ENCODE measurements at regions not wholly inside any gene's neighbourhood (a gene's known extent, or its start where the extent isn't known, plus 50 kb on each side); places are given as distances from the start of the nearest gene placed in this dataset.
"Not testable (repeated sequence)": the region's sequence is repeated elsewhere in the genome, so short reads cannot be mapped to it uniquely, and the experiment has no call there.

GRCh38 chr12:31820832-31821231, 92.0 kb upstream of the AMN1 start:
- no peak for DNase-seq (ENCODE audit: low spot score)

- DNase-seq (ENCODE audit: low spot score) = no peak
These were observed 90.6 kb upstream of the AMN1 start for GRCh38 chr12:31819427-31819826.

- DNase-seq (ENCODE audit: low spot score) = no peak
These were observed 89.9 kb upstream of the AMN1 start for GRCh38 chr12:31818623-31819268.

- DNase-seq (ENCODE audit: low spot score) = no peak
These were observed 88.3 kb upstream of the AMN1 start for GRCh38 chr12:31817120-31817519.

- no peak for DNase-seq (ENCODE audit: low spot score)
These were observed 86.3 kb upstream of the AMN1 start for GRCh38 chr12:31815096-31815495.

- peak; percentile 6 for DNase-seq (ENCODE audit: low spot score)
These were observed 84.5 kb upstream of the AMN1 start for GRCh38 chr12:31813305-31813704.

GRCh38 chr12:31807773-31808097, 78.9 kb upstream of the AMN1 start:
- DNase-seq (ENCODE audit: low spot score) = no peak

GRCh38 chr12:31807081-31807772, 78.4 kb upstream of the AMN1 start:
- DNase-seq (ENCODE audit: low spot score) = not testable (repeated sequence)

GRCh38 chr12:31805681-31806080, 76.9 kb upstream of the AMN1 start:
- DNase-seq (ENCODE audit: low spot score) = not testable (repeated sequence)

- DNase-seq (ENCODE audit: low spot score) = not testable (repeated sequence)
These were observed 75.9 kb upstream of the AMN1 start for GRCh38 chr12:31804707-31805106.

- DNase-seq (ENCODE audit: low spot score) = no peak
These were observed 75.3 kb upstream of the AMN1 start for GRCh38 chr12:31804185-31804504.

- no peak for DNase-seq (ENCODE audit: low spot score)
These were observed 74.7 kb upstream of the AMN1 start for GRCh38 chr12:31803306-31804184.

GRCh38 chr12:31801872-31802271, 73.1 kb upstream of the AMN1 start:
- no peak for DNase-seq (ENCODE audit: low spot score)

- DNase-seq (ENCODE audit: low spot score) = no peak
These were observed 68.5 kb upstream of the AMN1 start for GRCh38 chr12:31797230-31797872.

- no peak for DNase-seq (ENCODE audit: low spot score)
These were observed 67.6 kb upstream of the AMN1 start for GRCh38 chr12:31796270-31796951.

- no peak for DNase-seq (ENCODE audit: low spot score)
These were observed 65.9 kb upstream of the AMN1 start for GRCh38 chr12:31794745-31795144.

GRCh38 chr12:31791265-31791664, 62.4 kb upstream of the AMN1 start:
- not testable (repeated sequence) for DNase-seq (ENCODE audit: low spot score)

- DNase-seq (ENCODE audit: low spot score) = no peak
These were observed 61.9 kb upstream of the AMN1 start for GRCh38 chr12:31790759-31791158.

- no peak for DNase-seq (ENCODE audit: low spot score)
These were observed 56.5 kb upstream of the AMN1 start for GRCh38 chr12:31785318-31785717.

GRCh38 chr12:31783996-31784645, 55.3 kb upstream of the AMN1 start:
- no peak for DNase-seq (ENCODE audit: low spot score)

- DNase-seq (ENCODE audit: low spot score) = no peak
These were observed 54.7 kb upstream of the AMN1 start for GRCh38 chr12:31783556-31783955.
